Smooth muscle cell (in vitro differentiated cells): ENCODE measurements at regions not wholly inside any gene's neighbourhood (a gene's known extent, or its start where the extent isn't known, plus 50 kb on each side); places are given as distances from the start of the nearest gene placed in this dataset.

ENCODE experiments used
- DNase-seq: peaks from one replicate; lab custom pipeline; 2025; ENCODE audit not compliant: unreplicated experiment; lab: John Stamatoyannopoulos, UW
- H2AFZ ChIP-seq: fragments of 200-600 bp; sonication (generic); 2 replicates; pipeline ENCODE4 v1.6.0; 2016; ENCODE audit warnings: antibody characterized with exemption, low read depth, mild to moderate bottlenecking
- H3F3A ChIP-seq: fragments of 200-600 bp; sonication (generic); 2 replicates; pipeline ENCODE4 v1.6.0; 2017; ENCODE audit warnings: antibody characterized with exemption, low read depth
- H3K27ac ChIP-seq: fragments of 200-600 bp; sonication (generic); 2 replicates; pipeline ENCODE4 v1.5.1; 2016; ENCODE audit warnings: low read depth, mild to moderate bottlenecking
- H3K27me3 ChIP-seq: fragments of 200-600 bp; sonication (generic); 2 replicates; pipeline ENCODE4 v1.6.1; 2016; ENCODE audit warnings: low read depth, mild to moderate bottlenecking
- H3K36me3 ChIP-seq: fragments of 200-600 bp; sonication (generic); 2 replicates; pipeline ENCODE4 v1.5.1; 2016; ENCODE audit warnings: low read depth
- H3K4me1 ChIP-seq: fragments of 200-600 bp; sonication (generic); 2 replicates; pipeline ENCODE4 v1.5.1; 2016; ENCODE audit warnings: low read depth
- H3K4me2 ChIP-seq: fragments of 200-600 bp; sonication (generic); 2 replicates; pipeline ENCODE4 v1.6.0; 2016; ENCODE audit warnings: mild to moderate bottlenecking
- H3K4me3 ChIP-seq: fragments of 200-600 bp; sonication (generic); 2 replicates; pipeline ENCODE4 v1.5.1; 2016; ENCODE audit warnings: mild to moderate bottlenecking
- H3K79me2 ChIP-seq: fragments of 200-600 bp; sonication (generic); 2 replicates; pipeline ENCODE4 v1.6.0; 2016; ENCODE audit warnings: low read depth, mild to moderate bottlenecking
- H3K9ac ChIP-seq: fragments of 200-600 bp; sonication (generic); 2 replicates; pipeline ENCODE4 v1.6.0; 2016; ENCODE audit warnings: low read depth
- H3K9me3 ChIP-seq: fragments of 200-600 bp; sonication (generic); replicated peaks from 2 replicates; pipeline ENCODE4 v1.5.1; 2016; ENCODE audit warnings: low read depth
- H4K20me1 ChIP-seq: fragments of 200-600 bp; sonication (generic); 2 replicates; pipeline ENCODE4 v1.6.0; 2016; ENCODE audit warnings: low read depth
- CTCF ChIP-seq: fragments of 200-600 bp; sonication (generic); IDR thresholded peaks from 2 replicates; pipeline ENCODE4 v1.5.1; 2017; ENCODE audit warnings: borderline replicate concordance, mild to moderate bottlenecking, antibody characterized with exemption; ENCODE audit not compliant: insufficient read depth, poor library complexity, severe bottlenecking
- WGBS: methylation state at CpG from one replicate; pipeline ENCODE4 v1.1.7; 2016; ENCODE audit warnings: low lambda C conversion rate; 5-methylcytosine and 5-hydroxymethylcytosine counted together

- no peaks in the 10 kb centered on the region for H3K27me3 ChIP-seq
Measured at GRCh38 chr19:29328586-29328985, 115.6 kb upstream of the UQCRFS1 start.

DNA sequence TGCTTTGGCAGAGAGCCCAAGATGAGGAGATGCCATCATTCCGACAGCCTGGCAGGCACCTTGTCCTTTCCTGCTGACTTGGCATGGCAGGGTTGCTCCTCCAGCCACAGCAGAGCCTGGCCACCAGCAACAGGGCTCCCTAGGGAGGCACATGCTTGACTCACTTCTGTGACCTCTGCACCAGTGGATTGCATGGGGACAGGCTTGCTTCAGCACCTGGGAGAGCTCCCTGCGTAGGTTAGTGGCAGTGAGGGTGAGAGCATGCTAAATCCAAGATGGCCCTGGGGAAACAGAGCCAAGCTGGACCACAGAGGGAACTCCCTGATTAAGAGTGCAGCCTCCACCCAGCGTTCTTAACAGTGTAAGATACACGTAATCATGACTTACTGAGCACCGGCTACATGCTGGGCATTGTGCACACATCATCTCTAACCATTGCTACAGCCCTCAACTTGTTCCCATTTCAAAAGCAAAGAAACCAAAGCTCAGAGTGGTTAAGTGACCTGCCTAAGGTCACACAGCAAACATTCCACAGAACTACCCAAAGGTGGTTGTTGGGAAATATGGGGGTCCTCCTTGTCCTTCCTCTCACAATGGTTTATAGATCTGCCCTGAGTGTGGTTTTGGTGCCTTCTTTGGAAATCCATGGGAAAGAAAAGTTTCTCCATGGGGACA lies 116.6 kb upstream of the UQCRFS1 start:
- H3K4me3 ChIP-seq, result no peak overlapping the region
- H3K36me3 ChIP-seq, result no peaks in the 10 kb centered on the region
- DNase-seq, result no peak
- no peak overlapping the region for H3K9ac ChIP-seq
- WGBS, result 67% methylated on average over 5 of the region's 5 CpGs
- no peak overlapping the region for H3K4me2 ChIP-seq
- no peaks in the 10 kb centered on the region for H4K20me1 ChIP-seq
- H3K4me1 ChIP-seq, result no peaks in the 10 kb centered on the region
- H3K79me2 ChIP-seq, result no peaks in the 10 kb centered on the region
- no peaks in the 10 kb centered on the region for H3K27me3 ChIP-seq
- H3K27ac ChIP-seq, result no peak overlapping the region
- H3F3A ChIP-seq, result no peaks in the 10 kb centered on the region
- H2AFZ ChIP-seq, result no peak overlapping the region
- TF ChIP-seq CTCF, result no peak
- H3K9me3 ChIP-seq, result no peaks in the 10 kb centered on the region

More at GRCh38 chr19:29328586-29328985, 115.6 kb upstream of the UQCRFS1 start:
- no peak for DNase-seq
- no peak for TF ChIP-seq CTCF
- Histone ChIP-seq H3K9me3 (no peaks in the 10 kb centered on the region), H3K27ac (no peak overlapping the region), H3K36me3 (no peaks in the 10 kb centered on the region), H3F3A (no peaks in the 10 kb centered on the region), H3K4me3 (no peak overlapping the region), H3K79me2 (no peaks in the 10 kb centered on the region), H3K4me2 (no peak overlapping the region), H3K9ac (no peak overlapping the region), H2AFZ (no peak overlapping the region), H3K4me1 (no peaks in the 10 kb centered on the region), H4K20me1 (no peaks in the 10 kb centered on the region)
- 78% methylated on average over 2 of the region's 2 CpGs for WGBS

- Histone ChIP-seq H3K4me1 (no peaks in the 10 kb centered on the region), H3K27me3 (no peaks in the 10 kb centered on the region), H3K9me3 (no peaks in the 10 kb centered on the region), H3F3A (no peaks in the 10 kb centered on the region), H3K79me2 (no peaks in the 10 kb centered on the region), H3K27ac (no peak overlapping the region), H4K20me1 (no peaks in the 10 kb centered on the region), H2AFZ (no peak overlapping the region), H3K36me3 (no peaks in the 10 kb centered on the region), H3K4me3 (no peak overlapping the region), H3K9ac (no peak overlapping the region), H3K4me2 (no peak overlapping the region)
- no peak for DNase-seq
- 94% methylated on average over 5 of the region's 5 CpGs for WGBS
- TF ChIP-seq CTCF, result no peak
Measured at GRCh38 chr19:29336425-29336824, 123.5 kb upstream of the UQCRFS1 start.

GRCh38 chr19:29337029-29337428 lies 124.1 kb upstream of the UQCRFS1 start:
- Histone ChIP-seq H3F3A (no peaks in the 10 kb centered on the region), H3K27me3 (no peaks in the 10 kb centered on the region), H3K36me3 (no peaks in the 10 kb centered on the region), H3K4me1 (no peaks in the 10 kb centered on the region), H3K79me2 (no peaks in the 10 kb centered on the region), H4K20me1 (no peaks in the 10 kb centered on the region), H2AFZ (no peak overlapping the region), H3K4me2 (no peak overlapping the region), H3K4me3 (no peak overlapping the region), H3K9ac (no peak overlapping the region), H3K27ac (no peak overlapping the region), H3K9me3 (no peaks in the 10 kb centered on the region)
- 68% methylated on average over 6 of the region's 6 CpGs for WGBS
- DNase-seq, result no peak
- no peak for TF ChIP-seq CTCF
